H1 (cell line): ENCODE measurements at regions not wholly inside any gene's neighbourhood (a gene's known extent, or its start where the extent isn't known, plus 50 kb on each side); places are given as distances from the start of the nearest gene placed in this dataset.

Source experiments
- ASH2L ChIP-seq: fragments of 200-600, 300-600 bp; sonication (generic); IDR thresholded peaks from one replicate; pipeline ENCODE4 v1.7.1; 2017; ENCODE audit warnings: low read length
- HDAC2 ChIP-seq, 2 experiments: fragments of 300-600 bp in 1 of 2; sonication (generic) in 1 of 2; IDR thresholded peaks; 2 replicates each; pipeline ENCODE4 v1.6.1; 2011 to 2012; ENCODE audit warnings: low read depth in 2 of 2, low read length in 2 of 2, mild to moderate bottlenecking in 2 of 2, moderate library complexity in 2 of 2, borderline replicate concordance in 1 of 2, inconsistent platforms in 1 of 2
- JUN ChIP-seq: IDR thresholded peaks from 2 replicates; pipeline ENCODE4 v1.6.1; 2011; ENCODE audit warnings: low read depth, mild to moderate bottlenecking, improper control_type of control experiment, low read length
- NANOG ChIP-seq: IDR thresholded peaks from 2 replicates; pipeline ENCODE4 v1.6.1; 2011; ENCODE audit warnings: low read length, low read depth, mild to moderate bottlenecking, inconsistent platforms; ENCODE audit not compliant: insufficient read depth, poor library complexity, severe bottlenecking
- TAF1 ChIP-seq: IDR thresholded peaks from 2 replicates; pipeline ENCODE4 v1.6.1; 2011; ENCODE audit warnings: mild to moderate bottlenecking, low read depth, low read length
- ZNF274 ChIP-seq: IDR thresholded peaks from 2 replicates; pipeline ENCODE4 v1.7.0; 2012; ENCODE audit warnings: low read length, borderline replicate concordance; ENCODE audit errors: extremely low read depth

- TF ChIP-seq HDAC2 (IDR thresholded peaks at IDR 0.05; ENCODE audit: borderline replicate concordance in 1 of 2, low read depth in 2 of 2, low read length in 2 of 2) (no peak), JUN (no peak), ASH2L (no peak), ZNF274 (no peak), NANOG (no peak), TAF1 (no peak)
These were observed 107.5 kb upstream of the PDE3A start (continued) for GRCh38 chr12:20260851-20261250.
